ENCODE measurements at regions not wholly inside any gene's neighbourhood (a gene's known extent, or its start where the extent isn't known, plus 50 kb on each side); places are given as distances from the start of the nearest gene placed in this dataset.

- TF ChIP-seq POLR2A (IDR thresholded peaks at IDR 0.05) (no peak), CTCF (IDR thresholded peaks at IDR 0.05) (no peak)
These were observed 883.7 kb downstream of the GALC start for GRCh38 chr14:87109271-87109670.
